Activated T-cell treated with anti-CD3 and anti-CD28 coated beads for 48 hours (primary cell): ENCODE measurements at regions not wholly inside any gene's neighbourhood (a gene's known extent, or its start where the extent isn't known, plus 50 kb on each side); places are given as distances from the start of the nearest gene placed in this dataset.
"Not testable (repeated sequence)": the region's sequence is repeated elsewhere in the genome, so short reads cannot be mapped to it uniquely, and the experiment has no call there.

ENCODE experiments used
- DNase-seq: peaks from one replicate; pipeline ENCODE4 v3.0.0-alpha.2; 2020; ENCODE audit warnings: low read depth

- DNase-seq = no peak
Observed at GRCh38 chr1:224535641-224536040, 80.5 kb upstream of the CNIH3 start.

- DNase-seq = no peak
Observed at GRCh38 chr1:224539971-224540370, 76.1 kb upstream of the CNIH3 start.

- DNase-seq = no peak
Observed at GRCh38 chr1:224540535-224540934, 75.6 kb upstream of the CNIH3 start.

GRCh38 chr1:224541072-224541790 lies 74.9 kb upstream of the CNIH3 start:
- no peak for DNase-seq

- DNase-seq = no peak
Observed at GRCh38 chr1:224541901-224542630, 74.1 kb upstream of the CNIH3 start.

- no peak for DNase-seq
Observed at GRCh38 chr1:224542783-224543440, 73.2 kb upstream of the CNIH3 start.

- DNase-seq = no peak
Observed at GRCh38 chr1:224543453-224543852, 72.7 kb upstream of the CNIH3 start.

- no peak for DNase-seq
Observed at GRCh38 chr1:224544346-224545110, 71.6 kb upstream of the CNIH3 start.

GRCh38 chr1:224545571-224545970 lies 70.5 kb upstream of the CNIH3 start:
- DNase-seq = no peak

- DNase-seq = no peak
Observed at GRCh38 chr1:224548676-224549075, 67.4 kb upstream of the CNIH3 start.

GRCh38 chr1:224551189-224551588 lies 64.9 kb upstream of the CNIH3 start:
- not testable (repeated sequence) for DNase-seq

- no peak for DNase-seq
Observed at GRCh38 chr1:224554056-224554455, 62.1 kb upstream of the CNIH3 start.

GRCh38 chr1:224554620-224555259 lies 61.4 kb upstream of the CNIH3 start:
- no peak for DNase-seq

- no peak for DNase-seq
Observed at GRCh38 chr1:224558904-224559303, 57.2 kb upstream of the CNIH3 start.

GRCh38 chr1:224559981-224560728 lies 56.0 kb upstream of the CNIH3 start:
- DNase-seq = no peak

GRCh38 chr1:224562881-224563280 lies 53.2 kb upstream of the CNIH3 start:
- DNase-seq = not testable (repeated sequence)

- no peak for DNase-seq
Observed at GRCh38 chr1:224563666-224564065, 52.5 kb upstream of the CNIH3 start.

- no peak for DNase-seq
Observed at GRCh38 chr1:224564454-224565084, 51.5 kb upstream of the CNIH3 start.

- no peak for DNase-seq
Observed at GRCh38 chr1:224565186-224565585, 50.9 kb upstream of the CNIH3 start.

- DNase-seq = no peak
Observed at GRCh38 chr1:224565611-224566406, 50.3 kb upstream of the CNIH3 start.
